Activated CD8-positive, alpha-beta T cell treated with anti-CD3 and anti-CD28 coated beads for 36 hours (primary cell): ENCODE measurements at regions not wholly inside any gene's neighbourhood (a gene's known extent, or its start where the extent isn't known, plus 50 kb on each side); places are given as distances from the start of the nearest gene placed in this dataset.

Experiments used
- ATAC-seq: fragments of 200-7000 bp; cut with Tn5 transposase; one replicate; pipeline ENCODE4 v1.10.0; 2021; ENCODE audit warnings: mild to moderate bottlenecking, moderate library complexity
- CTCF ChIA-PET: fragments of 350-600 bp; sonication (Branson Sonifier 250); formaldehyde crosslinking; loops from one replicate; lab custom pipeline; 2021; ENCODE audit warnings: antibody characterized with exemption; lab: Charles Lee
- POLR2A ChIA-PET: fragments of 350-600 bp; sonication (Branson Sonifier 250); formaldehyde crosslinking; loops from one replicate; lab custom pipeline; 2021; ENCODE audit warnings: antibody characterized with exemption; lab: Charles Lee
- DNase-seq: peaks from one replicate; pipeline ENCODE4 v3.0.0-alpha.2; 2020
- H3K27ac Mint-ChIP-seq: one replicate; pipeline ENCODE4 v1.8.0; 2021; ENCODE audit warnings: mild to moderate bottlenecking, mixed read lengths
- H3K27me3 Mint-ChIP-seq: one replicate; pipeline ENCODE4 v1.8.0; 2021; ENCODE audit warnings: mixed read lengths
- H3K36me3 Mint-ChIP-seq: one replicate; pipeline ENCODE4 v1.8.0; 2021; ENCODE audit warnings: low read depth, mixed read lengths
- H3K4me1 Mint-ChIP-seq: one replicate; pipeline ENCODE4 v1.8.0; 2021; ENCODE audit warnings: low read depth, mixed read lengths
- H3K4me3 Mint-ChIP-seq: one replicate; pipeline ENCODE4 v1.8.0; 2021; ENCODE audit warnings: mild to moderate bottlenecking, moderate library complexity, mixed read lengths
- H3K9me3 Mint-ChIP-seq: one replicate; pipeline ENCODE4 v1.8.0; 2021; ENCODE audit warnings: mixed read lengths
- intact Hi-C: fragments of 100-400 bp; cut with micrococcal nuclease; formaldehyde crosslinking; loops from one replicate; pipeline ENCODE4 v1.10.0; 2022
- TF ChIP-seq, protein P1 (sequence below): fragments of 200-600 bp; IDR thresholded peaks from one replicate; pipeline ENCODE4 v1.8.0; 2022; ENCODE audit warnings: antibody characterized with exemption, mild to moderate bottlenecking

- TF ChIP-seq, protein P1, sequence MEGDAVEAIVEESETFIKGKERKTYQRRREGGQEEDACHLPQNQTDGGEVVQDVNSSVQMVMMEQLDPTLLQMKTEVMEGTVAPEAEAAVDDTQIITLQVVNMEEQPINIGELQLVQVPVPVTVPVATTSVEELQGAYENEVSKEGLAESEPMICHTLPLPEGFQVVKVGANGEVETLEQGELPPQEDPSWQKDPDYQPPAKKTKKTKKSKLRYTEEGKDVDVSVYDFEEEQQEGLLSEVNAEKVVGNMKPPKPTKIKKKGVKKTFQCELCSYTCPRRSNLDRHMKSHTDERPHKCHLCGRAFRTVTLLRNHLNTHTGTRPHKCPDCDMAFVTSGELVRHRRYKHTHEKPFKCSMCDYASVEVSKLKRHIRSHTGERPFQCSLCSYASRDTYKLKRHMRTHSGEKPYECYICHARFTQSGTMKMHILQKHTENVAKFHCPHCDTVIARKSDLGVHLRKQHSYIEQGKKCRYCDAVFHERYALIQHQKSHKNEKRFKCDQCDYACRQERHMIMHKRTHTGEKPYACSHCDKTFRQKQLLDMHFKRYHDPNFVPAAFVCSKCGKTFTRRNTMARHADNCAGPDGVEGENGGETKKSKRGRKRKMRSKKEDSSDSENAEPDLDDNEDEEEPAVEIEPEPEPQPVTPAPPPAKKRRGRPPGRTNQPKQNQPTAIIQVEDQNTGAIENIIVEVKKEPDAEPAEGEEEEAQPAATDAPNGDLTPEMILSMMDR: no peak
- CTCF ChIA-PET: no interaction called here
- ATAC-seq (no peak), DNase-seq (no peak)
- H3K4me3 Mint-ChIP-seq: no peak overlapping the region
- intact Hi-C loops: no loop called here
- H3K9me3 Mint-ChIP-seq: no peaks in the 10 kb centered on the region
- no peak overlapping the region for H3K27ac Mint-ChIP-seq
- peaks cover 2% of the 10 kb centered on the region for H3K4me1 Mint-ChIP-seq
- no peaks in the 10 kb centered on the region for H3K36me3 Mint-ChIP-seq
- POLR2A ChIA-PET: no interaction called here
- no peaks in the 10 kb centered on the region for H3K27me3 Mint-ChIP-seq
These were observed 256.1 kb downstream of the KLF6 start for GRCh38 chr10:3528823-3529403.

- Mint-ChIP-seq H3K27ac (no peak overlapping the region), H3K9me3 (no peaks in the 10 kb centered on the region), H3K36me3 (no peaks in the 10 kb centered on the region), H3K4me1 (peaks cover 2% of the 10 kb centered on the region), H3K27me3 (no peaks in the 10 kb centered on the region), H3K4me3 (no peak overlapping the region)
- no peak for ATAC-seq
- TF ChIP-seq, protein P1: no peak
- DNase-seq: no peak
- intact Hi-C loops: no loop called here
- POLR2A ChIA-PET: no interaction called here
- CTCF ChIA-PET: no interaction called here
These were observed 256.7 kb downstream of the KLF6 start for GRCh38 chr10:3528271-3528670.

- Mint-ChIP-seq H3K27me3 (no peaks in the 10 kb centered on the region), H3K4me1 (peaks cover 2% of the 10 kb centered on the region), H3K4me3 (no peak overlapping the region), H3K27ac (no peak overlapping the region), H3K9me3 (no peaks in the 10 kb centered on the region), H3K36me3 (no peaks in the 10 kb centered on the region)
- TF ChIP-seq, protein P1: no peak
- ATAC-seq (no peak), DNase-seq (no peak)
- intact Hi-C loops: no loop called here
- POLR2A ChIA-PET: no interaction called here
- CTCF ChIA-PET: no interaction called here
These were observed 257.1 kb downstream of the KLF6 start for GRCh38 chr10:3527869-3528268.

DNA sequence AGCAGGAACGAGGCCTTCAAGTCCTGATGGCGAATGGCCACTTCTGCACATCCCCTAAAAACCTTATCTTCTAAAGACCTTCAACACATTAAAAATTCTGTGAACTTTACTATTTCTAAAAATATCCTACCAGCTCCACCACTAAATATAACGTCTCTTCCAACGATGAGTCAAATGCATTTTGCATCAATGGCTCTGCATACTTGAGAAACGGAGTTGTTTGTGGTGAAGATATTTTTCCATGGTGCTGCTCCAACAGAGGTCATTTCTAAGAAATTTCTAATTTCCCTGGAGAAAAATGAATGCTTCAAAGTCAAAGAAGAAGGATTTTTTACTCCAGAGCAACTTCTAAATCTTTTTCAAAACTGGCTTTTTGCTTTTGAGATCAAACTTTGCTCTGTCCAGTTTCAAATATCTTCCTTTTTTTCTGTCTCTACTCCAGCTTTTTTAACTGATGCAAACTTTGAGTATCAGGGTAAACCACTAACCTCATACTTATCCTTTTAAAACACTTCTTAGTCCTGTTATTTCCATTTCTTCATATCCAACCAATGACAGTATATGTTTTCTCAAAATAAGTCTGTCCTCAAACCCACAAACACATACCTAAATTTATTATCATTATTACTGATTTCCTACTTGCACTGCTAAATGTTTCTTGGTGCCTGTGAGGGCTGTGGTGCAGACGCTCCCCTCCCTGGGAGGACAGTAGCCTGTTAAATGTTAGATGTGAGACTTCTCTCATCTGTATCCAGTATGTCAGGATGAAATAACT is 258.1 kb downstream of the KLF6 start:
- Mint-ChIP-seq H3K36me3 (no peaks in the 10 kb centered on the region), H3K4me1 (peaks cover 2% of the 10 kb centered on the region), H3K9me3 (no peaks in the 10 kb centered on the region), H3K27me3 (peaks cover 2% of the 10 kb centered on the region), H3K27ac (no peak overlapping the region), H3K4me3 (no peak overlapping the region)
- ChIA-PET CTCF (no interaction called here), POLR2A (interaction anchor here (0.7 kb wide), 1 partner anchor 87 kb away, joined by 3 read pairs; no protein-coding TSS in a partner anchor)
- TF ChIP-seq, protein P1: no peak
- intact Hi-C loops: no loop called here
- DNase-seq (no peak), ATAC-seq (no peak)

DNA sequence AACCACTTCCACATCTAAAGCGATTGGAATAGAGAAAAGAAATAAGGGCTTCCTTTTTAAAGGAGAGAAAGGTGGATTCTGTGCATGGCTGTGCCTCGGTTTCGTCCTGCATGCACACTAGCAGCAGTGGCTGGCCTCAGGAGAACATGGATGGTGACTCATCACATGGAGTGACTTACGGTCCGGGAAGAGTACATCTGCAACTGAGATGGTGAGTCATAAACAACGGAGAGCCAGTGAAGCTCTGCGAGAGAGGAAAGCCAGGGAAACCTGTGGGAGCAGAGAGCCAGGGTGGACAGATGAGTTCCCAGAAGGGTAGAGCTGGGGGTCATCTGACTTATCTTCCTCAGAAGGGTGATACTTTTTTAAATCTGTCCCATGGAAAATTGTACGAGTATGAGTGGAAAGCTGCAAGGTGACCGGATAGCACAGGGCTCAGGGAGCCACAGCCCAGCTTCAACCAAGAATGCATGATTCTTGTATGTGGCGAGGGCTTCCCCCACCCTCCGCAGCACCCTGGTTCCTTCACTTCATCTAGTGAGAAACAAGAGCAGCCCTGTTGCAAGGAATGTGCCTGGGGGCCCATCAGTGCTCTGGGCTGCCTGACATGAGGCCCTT is 259.1 kb downstream of the KLF6 start:
- DNase-seq (no peak), ATAC-seq (no peak)
- POLR2A ChIA-PET: no interaction called here
- H3K36me3 Mint-ChIP-seq: no peaks in the 10 kb centered on the region
- intact Hi-C loops: no loop called here
- no peak overlapping the region for H3K27ac Mint-ChIP-seq
- H3K4me1 Mint-ChIP-seq: peaks cover 2% of the 10 kb centered on the region
- TF ChIP-seq, protein P1: no peak
- H3K4me3 Mint-ChIP-seq: no peak overlapping the region
- peaks cover 2% of the 10 kb centered on the region for H3K27me3 Mint-ChIP-seq
- no peaks in the 10 kb centered on the region for H3K9me3 Mint-ChIP-seq
- CTCF ChIA-PET: no interaction called here
